Activated CD4-positive, alpha-beta T cell treated with anti-CD3 and anti-CD28 coated beads for 48 hours (primary cell): ENCODE measurements at regions not wholly inside any gene's neighbourhood (a gene's known extent, or its start where the extent isn't known, plus 50 kb on each side); places are given as distances from the start of the nearest gene placed in this dataset.

Source experiments
- DNase-seq: peaks from one replicate; pipeline ENCODE4 v3.0.0-alpha.2; 2020

DNA sequence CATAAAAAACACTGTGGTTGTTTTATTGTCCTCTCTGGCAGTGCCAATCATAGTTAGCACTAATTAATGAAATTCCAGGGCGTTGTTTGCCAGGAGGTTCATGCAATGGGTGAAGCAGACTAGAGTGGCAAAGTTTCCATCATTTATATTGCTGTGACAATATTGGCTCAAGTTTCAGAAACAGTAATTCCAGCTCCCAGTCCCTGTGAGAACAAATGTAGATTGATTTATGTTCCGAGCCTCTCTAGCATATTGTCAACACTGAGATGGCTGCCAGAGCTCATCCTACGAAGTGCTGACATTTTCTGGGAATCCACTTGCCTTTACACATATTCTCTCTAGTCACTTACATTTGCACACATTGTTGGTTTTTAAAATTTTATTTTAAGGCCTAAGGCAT is 440.0 kb upstream of the IGFBP7 start:
- no peak for DNase-seq

DNA sequence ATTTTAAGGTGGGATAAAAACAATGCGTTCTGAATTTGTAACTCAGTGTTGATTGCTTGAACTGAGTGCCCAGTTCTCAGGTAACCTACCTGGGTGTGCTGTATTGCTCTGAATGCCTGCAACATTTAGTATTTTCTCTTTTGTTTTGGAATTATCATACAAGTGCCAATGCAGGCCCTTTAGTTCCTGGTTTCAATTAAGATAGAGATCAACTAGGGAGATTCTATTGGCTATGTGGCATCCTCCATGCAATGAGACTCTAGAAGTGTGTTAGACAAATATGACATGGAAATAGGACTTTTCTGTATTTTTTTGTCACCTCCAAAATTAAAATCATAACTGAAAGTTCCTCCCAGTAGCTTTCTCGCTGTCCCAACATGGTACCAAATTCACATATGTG is 438.7 kb upstream of the IGFBP7 start:
- no peak for DNase-seq

DNA sequence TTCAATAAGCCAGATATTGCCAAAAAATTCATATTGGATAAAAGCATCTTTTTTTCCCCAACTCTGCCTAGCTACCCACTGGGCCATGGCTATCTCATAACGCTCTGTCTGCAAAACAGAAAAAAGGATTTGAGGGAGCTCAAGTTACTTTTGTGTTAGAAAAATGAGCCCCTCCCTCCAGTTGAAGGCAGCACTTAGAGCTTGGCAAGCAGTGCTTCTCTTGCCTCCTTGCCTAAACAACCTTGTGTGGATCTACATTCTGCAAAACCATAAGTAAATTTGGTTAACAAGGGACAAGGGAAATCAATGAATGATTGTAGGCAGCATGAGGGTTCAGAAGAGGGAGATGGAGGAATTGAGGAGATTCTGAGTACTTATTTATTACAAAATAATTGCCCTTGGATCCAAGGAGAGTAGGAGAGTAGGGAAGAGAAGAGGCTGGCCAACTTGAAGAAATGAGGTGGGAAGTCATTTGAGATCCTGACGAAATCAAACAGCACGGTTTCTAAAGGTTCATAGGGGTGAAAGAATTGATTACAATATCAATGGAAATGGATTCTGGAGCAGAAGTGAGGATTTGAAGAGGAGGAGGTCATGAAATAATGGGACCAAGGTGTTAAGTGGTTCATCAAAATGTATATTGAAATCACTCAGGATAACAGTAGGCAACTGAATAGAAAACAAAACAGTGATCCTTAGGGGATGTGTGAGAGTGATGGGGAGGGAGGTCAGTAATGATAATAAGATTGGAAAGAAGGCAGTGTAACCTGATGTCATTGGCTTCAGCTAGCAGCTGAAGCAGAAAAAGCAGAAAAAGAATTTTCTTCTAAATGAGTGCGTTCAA is 434.8 kb upstream of the IGFBP7 start:
- DNase-seq: no peak

DNA sequence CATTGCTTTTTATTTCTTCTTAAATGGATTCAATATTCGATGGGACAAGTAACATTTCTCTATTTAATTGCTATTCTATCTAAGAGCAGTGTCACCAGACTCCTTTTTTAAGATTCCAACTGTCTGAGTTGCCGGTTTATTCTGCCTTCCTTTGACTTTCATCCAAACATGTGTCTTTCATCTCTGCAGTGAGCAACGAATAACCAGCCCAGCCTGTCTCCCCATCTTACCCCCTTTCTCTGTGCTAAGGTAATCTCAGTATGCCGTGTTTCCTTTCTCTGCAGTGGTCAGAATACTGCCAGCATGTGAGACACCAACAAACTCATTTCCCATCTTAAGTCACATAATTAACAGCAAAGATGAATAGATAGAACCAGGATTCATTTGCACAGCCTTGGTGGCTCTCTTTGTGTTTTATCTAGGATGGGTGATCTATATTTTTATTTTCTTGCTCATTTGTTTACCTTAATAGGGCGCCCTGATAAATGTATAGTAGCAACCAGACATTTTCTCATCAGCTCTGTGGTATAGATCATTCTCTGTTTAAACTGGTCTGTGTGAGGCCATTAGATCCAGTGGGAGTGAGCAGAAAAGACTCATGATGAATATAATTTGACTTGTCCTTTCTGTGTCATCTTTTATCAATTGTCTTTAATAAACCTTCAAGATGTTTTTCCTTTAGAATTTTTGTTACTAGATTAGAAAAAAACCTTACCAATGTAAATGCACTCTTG is 394.8 kb upstream of the IGFBP7 start:
- DNase-seq: no peak

DNA sequence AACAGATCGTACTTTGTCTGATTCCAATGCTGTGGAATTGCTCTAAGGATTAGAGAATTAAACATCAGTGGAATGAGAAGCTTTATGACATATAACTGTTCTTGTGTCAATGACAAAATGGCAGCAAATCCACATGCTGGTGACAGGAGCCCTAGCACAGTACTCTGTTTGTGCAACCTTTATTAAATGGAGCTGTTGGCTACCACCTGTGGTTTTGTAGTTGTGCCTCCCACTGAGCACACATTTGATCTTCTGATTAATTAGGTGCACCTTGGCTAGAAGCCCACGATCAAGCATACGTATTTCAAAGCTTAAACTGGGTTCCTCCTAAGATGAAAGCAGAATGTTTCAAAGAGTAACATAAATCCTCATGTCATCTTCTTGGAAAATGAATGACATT is 394.0 kb upstream of the IGFBP7 start:
- DNase-seq: no peak

DNA sequence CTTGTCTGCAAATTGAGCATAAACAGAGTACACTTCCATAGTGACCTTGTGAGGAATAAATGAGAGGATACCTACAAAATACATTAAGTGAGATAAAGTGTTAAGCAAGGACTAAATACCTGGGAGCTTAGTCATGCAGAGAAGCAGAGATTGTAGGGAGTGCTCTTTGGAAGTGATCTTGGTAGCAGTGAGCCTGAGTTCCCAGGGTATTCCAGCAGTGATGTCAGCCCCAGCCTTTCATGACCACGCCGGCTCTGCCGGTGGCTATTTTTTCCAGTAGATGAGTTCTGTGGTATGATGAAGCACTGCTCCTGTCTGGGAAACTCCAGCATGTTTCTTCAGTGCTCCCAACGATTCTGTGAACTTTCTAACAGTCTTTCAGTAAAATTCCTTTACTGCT is 391.5 kb upstream of the IGFBP7 start:
- no peak for DNase-seq

DNA sequence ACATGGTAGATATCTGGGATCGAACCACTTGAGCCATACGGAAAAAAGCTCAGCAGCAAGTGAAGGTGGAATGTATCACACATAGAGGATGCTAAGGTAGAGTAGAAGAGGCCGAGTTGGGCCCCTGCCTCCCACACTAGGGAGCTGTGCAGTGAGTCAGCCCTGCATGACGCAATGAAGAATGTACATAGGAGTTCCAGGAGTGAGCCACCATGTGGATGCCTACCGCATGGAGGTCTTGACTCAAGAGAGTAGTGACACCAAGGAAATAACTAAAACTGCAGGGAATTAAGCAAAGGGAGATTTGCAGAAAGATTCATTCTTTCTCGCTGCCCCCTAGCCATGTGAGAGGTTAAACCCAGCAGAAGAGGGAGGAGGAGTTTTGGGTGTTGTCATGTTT is 389.6 kb upstream of the IGFBP7 start:
- DNase-seq: no peak

DNA sequence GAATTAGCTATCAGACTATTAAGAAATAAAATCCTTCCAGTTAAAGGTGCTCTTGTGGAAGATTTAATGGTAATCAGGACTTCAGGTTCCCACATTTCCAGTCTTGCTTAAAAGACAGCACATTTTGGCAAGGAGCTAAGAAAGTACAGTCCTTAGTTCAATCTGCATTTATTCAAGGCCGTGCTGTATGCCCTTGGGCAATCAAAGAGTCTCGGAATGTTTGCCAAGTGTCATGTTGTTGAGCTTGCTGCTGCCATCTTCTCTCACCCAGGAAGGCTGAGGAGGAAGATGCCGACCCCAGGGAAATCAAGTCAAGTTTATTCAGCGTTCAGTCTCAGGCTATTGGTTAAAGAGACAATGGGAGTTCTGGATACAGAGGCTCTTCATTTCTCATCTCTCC is 388.1 kb upstream of the IGFBP7 start:
- DNase-seq: no peak

DNA sequence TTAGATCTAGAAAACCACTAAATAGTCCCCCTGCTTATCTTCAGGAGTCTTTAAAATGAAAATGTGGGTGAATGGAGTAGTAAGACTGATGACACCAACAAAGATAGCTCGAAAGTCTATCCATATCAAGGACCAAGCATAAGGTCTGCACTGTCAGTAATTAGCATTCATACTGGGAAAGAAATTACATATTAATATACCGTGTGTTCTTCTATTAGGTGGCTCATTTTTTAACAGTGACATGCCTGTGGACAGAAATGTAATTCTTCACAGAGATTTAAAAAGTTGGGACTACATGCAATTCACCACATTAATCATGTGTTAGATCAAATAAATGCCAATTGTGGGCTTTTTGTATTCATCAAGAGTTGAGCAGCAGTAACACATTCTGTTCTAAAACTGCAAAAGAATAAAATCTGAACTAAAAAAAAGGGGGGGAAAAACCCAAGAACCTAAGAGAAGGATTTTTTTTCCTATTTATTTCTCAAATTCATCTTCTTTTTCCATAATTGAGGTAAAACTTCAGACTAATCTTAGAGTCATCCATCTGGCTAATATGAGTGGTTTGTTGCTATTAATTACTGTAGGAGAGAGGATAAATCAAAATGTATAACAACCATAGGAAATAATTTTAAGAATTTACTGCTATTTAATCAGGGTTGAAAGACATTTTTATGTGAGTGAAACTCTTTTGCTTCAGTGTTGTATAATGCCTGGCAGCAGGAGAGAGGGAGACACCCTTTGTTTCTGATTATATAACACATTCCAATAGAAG is 386.7 kb upstream of the IGFBP7 start:
- no peak for DNase-seq

DNA sequence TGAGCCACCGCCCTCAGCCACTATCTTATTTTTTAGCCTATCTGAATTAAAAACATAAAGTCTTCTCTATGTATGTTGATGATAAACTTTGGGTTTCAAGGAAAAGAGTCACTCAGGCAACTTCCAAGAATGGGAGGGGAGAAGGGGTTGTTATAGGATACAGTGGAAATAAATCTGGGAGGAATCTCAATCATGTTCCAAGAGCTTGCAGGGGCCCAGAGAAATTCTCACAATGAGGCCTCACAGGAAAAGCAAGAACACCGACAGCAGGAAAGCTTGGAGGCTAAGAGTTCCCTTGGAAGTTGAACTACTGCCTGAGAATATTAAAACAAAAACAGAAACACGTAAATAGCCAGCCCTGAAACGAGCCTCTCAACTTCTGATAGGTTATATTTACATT is 384.6 kb upstream of the IGFBP7 start:
- no peak for DNase-seq

DNA sequence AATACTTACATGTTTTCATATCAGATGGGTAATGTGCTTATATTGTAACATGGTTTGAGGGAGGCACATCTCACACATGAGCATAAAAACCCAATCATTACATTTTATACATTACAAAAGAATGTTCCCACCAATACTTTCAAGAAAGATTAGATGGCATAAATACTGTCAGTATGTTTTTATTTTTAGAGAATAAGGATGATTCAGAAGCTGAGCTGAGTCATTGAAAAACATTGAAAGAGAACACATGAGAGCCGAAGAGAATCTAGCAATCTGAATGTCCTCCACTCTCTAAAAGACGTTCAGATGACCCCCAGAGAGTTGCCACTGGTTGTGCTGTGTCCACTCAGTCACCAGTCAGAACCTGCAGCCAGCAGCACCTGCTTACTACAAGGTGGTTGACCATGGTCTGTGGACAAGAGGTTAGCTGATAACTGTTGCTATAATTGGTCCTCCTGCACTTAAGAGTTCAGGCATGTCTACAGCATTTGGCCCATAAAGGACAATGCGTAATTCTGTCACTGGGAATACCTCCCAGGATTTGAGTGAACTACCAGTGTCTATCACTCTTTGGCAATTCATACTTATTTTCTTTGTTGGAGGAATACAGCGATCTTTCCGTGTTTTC is 382.2 kb upstream of the IGFBP7 start:
- no peak for DNase-seq

DNA sequence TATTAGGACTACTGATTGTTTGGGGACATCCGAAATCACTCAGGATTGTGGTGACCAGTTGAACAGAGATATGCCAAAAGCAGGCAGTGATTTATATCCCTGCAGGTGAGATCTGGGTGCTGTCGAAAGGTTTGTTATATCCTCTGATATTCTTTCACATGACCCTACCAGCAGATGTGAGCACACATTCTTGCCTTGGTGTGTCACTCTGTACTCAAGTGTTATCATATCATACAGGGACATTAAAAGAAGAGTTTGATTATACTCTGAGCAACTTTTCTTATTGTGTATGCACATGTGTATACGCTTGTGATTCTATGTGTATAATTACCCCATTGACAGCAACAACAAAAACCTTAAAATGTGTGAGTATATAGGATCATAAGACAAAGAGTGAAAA is 381.2 kb upstream of the IGFBP7 start:
- DNase-seq: no peak

DNA sequence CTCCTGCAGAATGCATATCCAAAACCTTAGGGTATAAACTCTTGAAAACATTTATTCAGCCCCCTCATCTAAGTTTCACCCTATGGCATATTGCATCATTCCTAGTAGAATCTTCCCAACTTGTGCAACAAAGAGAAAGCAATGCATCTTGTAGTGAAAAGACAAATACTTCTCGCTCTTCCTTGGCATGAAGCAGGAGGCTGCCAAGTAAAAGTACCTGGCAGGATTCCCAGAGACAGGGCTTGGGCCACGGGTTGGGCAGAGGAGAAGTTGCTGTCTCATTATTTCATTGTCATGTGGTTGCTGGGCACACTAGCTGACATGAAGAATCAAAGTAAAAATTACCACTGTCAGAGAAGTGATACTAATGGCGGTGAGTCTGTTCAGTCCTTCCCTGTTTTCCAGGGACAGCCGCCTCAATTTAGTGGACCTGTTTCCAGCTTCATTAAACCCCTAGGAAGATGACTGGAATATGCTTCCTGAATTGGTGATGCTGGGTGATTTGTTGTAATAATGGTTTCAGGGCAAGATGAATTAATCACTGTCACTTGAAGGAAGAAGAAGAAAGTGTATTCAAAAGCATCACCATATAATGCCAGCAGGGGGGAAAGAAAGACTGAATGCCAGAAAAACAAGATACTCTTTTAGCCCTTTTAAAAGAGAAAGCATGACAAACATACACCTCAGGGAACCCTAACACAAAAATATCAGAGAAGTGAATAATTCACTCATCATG is 380.5 kb upstream of the IGFBP7 start:
- DNase-seq: no peak

DNA sequence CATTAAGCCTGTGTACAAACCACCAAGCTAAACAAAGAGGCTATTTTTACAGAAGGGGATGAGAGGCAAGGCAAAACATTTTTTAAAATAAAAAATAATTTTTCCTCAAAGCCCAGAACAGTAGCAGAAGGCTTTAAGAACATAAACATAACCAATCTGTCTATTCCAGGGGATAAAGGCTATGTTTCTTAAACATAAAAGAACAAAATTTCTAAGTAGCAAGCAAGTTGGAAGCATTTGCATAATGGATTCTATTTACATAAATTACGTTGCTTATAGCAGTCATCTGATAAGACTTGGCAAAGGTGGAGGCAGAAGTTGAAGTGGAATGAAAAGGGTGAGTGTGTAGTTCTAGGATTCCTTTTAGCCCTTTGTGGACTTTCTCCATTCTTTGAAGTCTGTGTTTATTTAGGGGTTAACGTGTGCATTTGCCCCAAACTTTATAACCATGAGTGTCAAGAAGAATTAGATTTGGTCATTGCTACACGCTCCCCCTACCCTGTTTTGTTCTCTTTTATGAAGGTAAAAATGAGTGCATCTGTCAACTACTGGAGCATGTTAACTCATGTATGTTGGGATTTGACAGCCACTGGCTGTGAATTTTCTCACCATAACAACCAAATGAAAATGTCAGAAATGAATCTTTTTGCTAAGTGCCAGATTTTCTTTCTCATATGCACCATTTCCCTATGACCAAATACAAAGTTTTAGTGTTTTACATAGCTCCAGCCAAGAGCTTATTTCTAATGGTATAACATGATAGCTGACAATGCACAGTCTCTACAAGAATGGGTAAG is 378.4 kb upstream of the IGFBP7 start:
- DNase-seq: no peak

DNA sequence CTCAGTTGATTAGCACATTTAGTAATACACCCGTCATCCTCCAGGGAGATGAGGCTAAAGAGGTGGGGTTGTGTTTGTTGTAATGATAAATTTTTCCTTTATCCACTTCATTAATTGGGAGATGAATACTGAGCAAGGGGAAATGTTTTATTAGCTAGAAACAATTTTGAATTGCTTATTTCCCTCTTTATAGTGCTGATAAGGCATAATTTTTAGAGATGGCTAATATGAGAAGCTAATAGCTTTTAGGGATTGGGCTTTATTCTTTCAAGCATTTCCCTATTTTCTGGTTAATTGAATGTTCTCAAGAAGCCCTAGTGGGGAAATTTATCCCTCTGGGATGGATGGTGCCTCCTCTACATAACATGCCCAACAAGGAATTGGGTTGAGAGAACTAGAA is 365.2 kb upstream of the IGFBP7 start:
- no peak for DNase-seq

DNA sequence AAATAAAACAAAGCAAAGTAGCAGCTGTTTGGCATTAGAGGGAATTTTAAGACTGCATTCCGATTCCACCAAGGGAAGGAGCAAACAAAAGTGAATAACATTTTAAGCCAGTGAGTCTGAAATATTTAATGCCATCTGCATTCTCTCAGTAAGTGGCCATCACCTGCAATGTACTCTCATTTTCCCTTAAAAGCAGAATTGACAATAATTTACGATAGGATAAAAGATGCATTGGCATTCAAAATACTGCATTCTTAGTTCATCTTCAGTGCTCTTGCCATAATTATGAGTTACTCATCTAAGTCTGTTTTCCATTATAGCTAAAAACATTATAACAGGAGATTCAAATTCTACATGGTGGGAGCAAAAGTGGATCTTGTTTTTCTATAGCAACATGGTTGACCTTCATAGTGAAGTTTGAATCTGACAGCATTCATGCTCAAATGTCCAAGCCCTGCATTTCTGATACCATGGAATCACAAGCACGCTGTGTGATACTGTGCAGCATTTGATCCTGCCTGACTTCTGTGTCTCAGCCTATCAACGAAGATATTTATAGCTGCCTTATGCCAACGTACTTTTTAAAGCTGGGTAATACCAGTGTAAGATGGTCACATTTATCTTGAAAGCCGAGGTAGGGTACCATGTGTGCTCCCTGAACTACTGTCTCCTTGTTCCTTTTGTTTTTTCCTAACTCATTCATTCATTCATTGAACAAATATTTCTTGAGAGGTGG is 355.3 kb upstream of the IGFBP7 start:
- DNase-seq: no peak

DNA sequence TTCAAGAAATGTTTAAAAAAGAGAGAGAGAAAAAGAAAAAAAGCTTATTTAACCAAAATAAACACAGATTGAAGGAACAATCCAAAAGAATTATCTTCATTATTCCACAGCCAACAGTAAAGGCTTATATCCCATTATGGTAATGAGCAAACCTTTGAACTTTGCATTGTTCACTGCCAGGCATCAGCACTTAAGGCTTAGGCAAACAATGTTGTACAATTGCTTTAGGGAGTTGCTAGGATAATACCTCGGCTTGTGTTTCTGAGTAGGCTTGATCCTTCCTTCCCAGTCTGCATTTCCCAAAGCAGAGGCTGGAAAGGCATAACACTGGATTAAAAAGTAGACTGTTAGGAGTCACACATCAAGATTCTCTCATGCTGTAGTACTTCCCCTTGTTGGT is 352.7 kb upstream of the IGFBP7 start:
- DNase-seq: no peak

DNA sequence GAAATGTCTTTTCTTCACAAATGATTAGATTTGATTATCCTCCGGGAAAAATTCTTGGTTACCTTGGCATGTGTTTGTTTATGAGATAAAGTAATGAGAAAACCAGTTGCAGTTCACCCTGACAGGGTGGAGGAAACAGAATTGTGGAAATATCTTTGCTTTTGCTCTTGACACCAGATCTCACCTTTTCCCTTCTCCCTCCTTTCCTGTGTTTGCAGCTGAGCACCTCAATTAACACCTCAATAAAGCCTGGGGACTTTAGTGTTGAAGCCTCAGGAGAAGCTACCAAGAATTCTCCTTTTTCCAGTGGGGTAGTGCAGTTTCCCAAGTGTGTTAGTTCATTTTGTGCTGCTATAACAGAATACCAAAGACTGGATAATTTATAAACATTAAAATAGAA is 350.8 kb upstream of the IGFBP7 start:
- DNase-seq: no peak

DNA sequence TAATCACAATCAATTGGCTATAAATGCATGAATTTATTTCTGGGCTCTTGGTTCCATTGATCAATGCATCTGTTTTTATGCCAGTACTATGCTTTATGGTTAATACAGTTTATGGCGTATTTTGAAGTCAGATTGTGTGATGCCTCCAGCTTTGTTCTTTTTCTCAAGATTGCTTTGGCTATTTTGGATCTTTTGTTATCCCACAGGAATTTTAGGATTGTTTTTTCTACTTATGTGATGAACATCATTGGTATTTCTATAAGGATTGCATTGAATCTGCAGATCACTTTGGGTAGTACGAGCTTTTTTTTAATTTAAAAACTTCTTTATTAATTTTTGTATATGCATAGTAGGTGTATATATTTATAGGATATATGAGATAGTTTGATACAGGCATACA is 338.7 kb upstream of the IGFBP7 start:
- no peak for DNase-seq

DNA sequence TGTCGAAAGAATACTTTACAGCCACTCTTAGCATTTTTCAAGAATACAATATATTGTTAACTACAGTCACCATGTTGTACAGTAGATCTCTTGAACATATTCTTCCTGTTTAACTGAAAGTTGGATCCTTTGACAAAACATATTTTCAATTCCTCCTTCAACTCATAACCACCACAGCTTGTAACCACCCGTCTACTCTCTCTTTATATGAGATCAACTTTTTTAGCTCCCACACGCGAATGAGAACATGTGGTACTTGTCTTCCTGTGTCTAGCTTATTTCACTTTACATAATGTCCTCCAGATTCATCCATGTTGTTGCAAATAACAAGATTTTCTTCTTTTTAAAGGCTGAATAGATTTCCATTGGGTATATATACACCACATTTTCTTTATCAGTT is 338.3 kb upstream of the IGFBP7 start:
- no peak for DNase-seq

DNA sequence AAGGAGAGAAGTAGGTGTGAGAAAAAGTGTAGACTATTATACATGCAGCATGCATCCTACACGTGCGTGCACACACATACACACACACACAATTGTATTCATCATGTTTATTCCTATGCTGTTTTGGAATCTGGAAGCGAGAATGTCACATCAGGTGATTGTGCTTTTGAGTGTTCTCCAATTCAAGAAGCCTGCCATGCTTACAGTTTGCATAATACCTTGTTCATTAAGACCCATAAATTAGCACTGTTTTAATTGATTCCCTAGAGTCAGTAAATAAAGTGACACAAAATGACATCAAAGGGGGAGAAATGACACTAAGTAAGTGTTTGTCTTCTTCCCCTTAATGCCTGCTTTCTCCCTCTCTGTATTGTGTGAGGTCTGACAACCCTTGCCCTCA is 336.1 kb upstream of the IGFBP7 start:
- no peak for DNase-seq
